SK-N-SH (cell line): ENCODE measurements at regions not wholly inside any gene's neighbourhood (a gene's known extent, or its start where the extent isn't known, plus 50 kb on each side); places are given as distances from the start of the nearest gene placed in this dataset.

Source experiments
- CTCF ChIA-PET: fragments of 300-600, 350-600 bp; formaldehyde crosslinking; extraction: SDS; loops from one replicate; lab custom pipeline; 2021; lab: Yijun Ruan, JAX
- POLR2A ChIA-PET: fragments of 350-600 bp; sonication (Branson Sonifier 250); formaldehyde crosslinking; extraction: SDS; loops from one replicate; lab custom pipeline; 2020; ENCODE audit warnings: antibody characterized with exemption, inconsistent platforms; lab: Yijun Ruan, JAX
- DNase-seq: peaks from one replicate; pipeline ENCODE4 v3.0.0; 2012
- H2AFZ ChIP-seq: fragments of 200-600 bp; sonication (generic); 2 replicates; pipeline ENCODE4 v1.8.1; 2016; ENCODE audit warnings: antibody characterized with exemption, mild to moderate bottlenecking, low read depth
- H3F3A ChIP-seq: fragments of 200-600 bp; sonication (generic); replicated peaks from 2 replicates; pipeline ENCODE3; 2016; ENCODE audit warnings: antibody characterized with exemption, mild to moderate bottlenecking; ENCODE audit not compliant: insufficient read depth
- H3K27ac ChIP-seq, 2 experiments: fragments of 200-500 bp in 1 of 2; fragments of 200-600 bp in 1 of 2; sonication (Bioruptor generic) in 1 of 2; sonication (generic), shearing (Covaris generic) in 1 of 2; 2 replicates each; pipeline versions ENCODE4 v1.5.1 to v1.6.1; 2014 to 2016; ENCODE audit warnings: low read depth in 2 of 2, inconsistent platforms in 1 of 2, low read length in 1 of 2, mild to moderate bottlenecking in 1 of 2, mixed read lengths in 1 of 2
- H3K27me3 ChIP-seq: fragments of 200-600 bp; sonication (generic), shearing (Covaris generic); 2 replicates; pipeline ENCODE4 v1.6.1; 2016; ENCODE audit warnings: mixed run types; ENCODE audit not compliant: insufficient read depth
- H3K36me3 ChIP-seq, 2 experiments: fragments of 200-500 bp in 1 of 2; fragments of 200-600 bp in 1 of 2; sonication (Bioruptor generic) in 1 of 2; sonication (generic) in 1 of 2; replicated peaks in 1 of 2; 2 replicates each; pipeline versions ENCODE3 to v1.5.1; 2014 to 2016; ENCODE audit warnings: low read length in 1 of 2, mild to moderate bottlenecking in 1 of 2; ENCODE audit not compliant: insufficient read depth in 2 of 2, control insufficient read depth in 1 of 2
- H3K4me1 ChIP-seq, 2 experiments: fragments of 200-500 bp in 1 of 2; fragments of 200-600 bp in 1 of 2; sonication (Bioruptor generic) in 1 of 2; sonication (generic), shearing (Covaris generic) in 1 of 2; 2 replicates each; pipeline versions ENCODE4 v1.5.1 to v1.6.1; 2014 to 2016; ENCODE audit warnings: low read depth in 1 of 2, low read length in 1 of 2, mixed run types in 1 of 2; ENCODE audit not compliant: insufficient read depth in 2 of 2, control insufficient read depth in 1 of 2
- H3K4me2 ChIP-seq: fragments of 200-600 bp; sonication (generic), shearing (Covaris generic); 2 replicates; pipeline ENCODE4 v1.6.1; 2017; ENCODE audit warnings: mixed run types
- H3K4me3 ChIP-seq, 2 experiments: fragments of 200-500 bp in 1 of 2; fragments of 200-600 bp in 1 of 2; sonication (Bioruptor generic) in 1 of 2; sonication (generic), shearing (Covaris generic) in 1 of 2; 2 replicates each; pipeline versions ENCODE4 v1.5.1 to v1.8.1; 2014 to 2016; ENCODE audit warnings: low read depth in 2 of 2, inconsistent platforms in 1 of 2, low read length in 1 of 2, mild to moderate bottlenecking in 1 of 2, mixed read lengths in 1 of 2, moderate library complexity in 1 of 2
- H3K79me2 ChIP-seq: fragments of 200-600 bp; sonication (generic); 2 replicates; pipeline ENCODE4 v1.8.1; 2017; ENCODE audit warnings: mild to moderate bottlenecking; ENCODE audit not compliant: insufficient read depth
- H3K9ac ChIP-seq: fragments of 200-600 bp; sonication (generic); 2 replicates; pipeline ENCODE4 v1.6.1; 2017; ENCODE audit warnings: mixed run types
- H3K9me2 ChIP-seq: fragments of 200-600 bp; sonication (generic); 2 replicates; pipeline ENCODE4 v1.6.1; 2017; ENCODE audit warnings: mixed run types
- H3K9me3 ChIP-seq: fragments of 200-600 bp; sonication (generic); 2 replicates; pipeline ENCODE4 v1.6.1; 2017; ENCODE audit warnings: mixed run types, mild to moderate bottlenecking, moderate library complexity
- H4K20me1 ChIP-seq: fragments of 200-600 bp; sonication (generic); 2 replicates; pipeline ENCODE4 v1.6.1; 2017; ENCODE audit warnings: mild to moderate bottlenecking, mixed run types; ENCODE audit not compliant: insufficient read depth
- EP300 ChIP-seq, 2 experiments: IDR thresholded peaks; 2 replicates each; pipeline versions ENCODE4 v1.4.0 to v1.6.1; 2012; ENCODE audit warnings: borderline replicate concordance in 1 of 2, low read depth in 1 of 2, low read length in 1 of 2
- FOSL2 ChIP-seq: IDR thresholded peaks from 2 replicates; pipeline ENCODE4 v1.4.0; 2012; ENCODE audit warnings: low read depth, mild to moderate bottlenecking, moderate library complexity, borderline replicate concordance
- JUND ChIP-seq: IDR thresholded peaks from 2 replicates; pipeline ENCODE4 v1.4.0; 2012
- MAX ChIP-seq: IDR thresholded peaks from 2 replicates; pipeline ENCODE4 v1.4.0; 2012; ENCODE audit warnings: low read depth
- MXI1 ChIP-seq: IDR thresholded peaks from 2 replicates; pipeline ENCODE4 v1.6.1; 2012; ENCODE audit warnings: mild to moderate bottlenecking, low read depth, low read length, improper control_type of control experiment
- POLR2AphosphoS5 ChIP-seq: IDR thresholded peaks from 2 replicates; pipeline ENCODE4 v1.6.1; 2012; ENCODE audit warnings: low read depth, low read length
- REST ChIP-seq: IDR thresholded peaks from 2 replicates; pipeline ENCODE4 v1.6.1; 2012; ENCODE audit warnings: mild to moderate bottlenecking, low read depth, low read length, moderate library complexity
- RFX5 ChIP-seq: IDR thresholded peaks from 2 replicates; pipeline ENCODE4 v1.6.1; 2012; ENCODE audit warnings: mild to moderate bottlenecking, improper control_type of control experiment, low read length
- SIN3A ChIP-seq: IDR thresholded peaks from 2 replicates; pipeline ENCODE4 v1.6.1; 2012; ENCODE audit warnings: low read depth, mild to moderate bottlenecking, low read length, moderate library complexity, borderline replicate concordance
- SMC3 ChIP-seq: IDR thresholded peaks from 2 replicates; pipeline ENCODE4 v1.6.1; 2012; ENCODE audit warnings: low read depth, low read length, improper control_type of control experiment
- TAF1 ChIP-seq: IDR thresholded peaks from 2 replicates; pipeline ENCODE4 v1.6.1; 2012; ENCODE audit warnings: low read depth, mild to moderate bottlenecking, low read length, moderate library complexity, borderline replicate concordance
- TEAD4 ChIP-seq: IDR thresholded peaks from 2 replicates; pipeline ENCODE4 v1.4.0; 2012; ENCODE audit warnings: mild to moderate bottlenecking, borderline replicate concordance; ENCODE audit not compliant: insufficient read depth
- USF1 ChIP-seq: IDR thresholded peaks from 2 replicates; pipeline ENCODE4 v1.4.0; 2012; ENCODE audit warnings: low read depth, borderline replicate concordance
- USF2 ChIP-seq: fragments of 150-350 bp; IDR thresholded peaks from 2 replicates; pipeline ENCODE4 v1.6.1; 2017; ENCODE audit warnings: antibody characterized with exemption, low read length, low read depth, borderline replicate concordance
- WGBS: methylation state at CpG from one replicate; pipeline ENCODE4 v1.1.6; 2017; ENCODE audit warnings: low lambda C conversion rate; 5-methylcytosine and 5-hydroxymethylcytosine counted together

- no peak for TF ChIP-seq REST
- TF ChIP-seq TEAD4, result no peak
- TF ChIP-seq TAF1, result no peak
- TF ChIP-seq RFX5, result no peak
- no peak for TF ChIP-seq USF2
- TF ChIP-seq JUND, result no peak
Observed at GRCh38 chr20:58145506-58146080, 82.9 kb downstream of the ANKRD60 start (continued).

- WGBS, result 79% methylated on average over 9 of the region's 9 CpGs
- no peaks in the 10 kb centered on the region for H3F3A ChIP-seq
- TF ChIP-seq EP300 (IDR thresholded peaks at IDR 0.05; ENCODE audit: borderline replicate concordance in 1 of 2, low read depth in 1 of 2, low read length in 1 of 2), result no peak
- TF ChIP-seq MXI1, result no peak
- TF ChIP-seq FOSL2, result no peak
- no peak for TF ChIP-seq JUND
- H3K36me3 ChIP-seq, result no peaks in the 10 kb centered on the region
- H3K9ac ChIP-seq, result no peak overlapping the region
- H3K4me2 ChIP-seq, result no peak overlapping the region
- no peaks in the 10 kb centered on the region for H3K9me3 ChIP-seq
- no peaks in the 10 kb centered on the region for H3K9me2 ChIP-seq
- peaks cover 0 to 17% of the 10 kb centered on the region in 2 experiments; a peak in 1 of 4 replicates for H3K4me1 ChIP-seq
- no peak overlapping the region for H2AFZ ChIP-seq
- no peak overlapping the region for H3K27ac ChIP-seq
- H3K27me3 ChIP-seq, result no peaks in the 10 kb centered on the region; the same call in 1 of the 2 replicates
- H3K79me2 ChIP-seq, result no peaks in the 10 kb centered on the region
- no peak overlapping the region for H3K4me3 ChIP-seq
- CTCF ChIA-PET, result no interaction called here
- no peak for DNase-seq
- no peaks in the 10 kb centered on the region for H4K20me1 ChIP-seq
- POLR2A ChIA-PET, result no interaction called here
Observed at GRCh38 chr20:58144096-58144495, 84.4 kb downstream of the ANKRD60 start.

GRCh38 chr20:58143531-58143930 is 84.9 kb downstream of the ANKRD60 start:
- CTCF ChIA-PET, result no interaction called here
- TF ChIP-seq REST (no peak), SMC3 (no peak), TEAD4 (no peak), USF2 (no peak), SIN3A (no peak), POLR2AphosphoS5 (no peak), MAX (no peak), USF1 (no peak)

More at GRCh38 chr20:58143531-58143930, 84.9 kb downstream of the ANKRD60 start:
- Histone ChIP-seq H3K4me2 (no peak overlapping the region), H3K9me2 (no peaks in the 10 kb centered on the region), H3F3A (no peaks in the 10 kb centered on the region), H3K36me3 (no peaks in the 10 kb centered on the region), H2AFZ (no peak overlapping the region), H3K27me3 (peaks cover 5% of the 10 kb centered on the region; the same call in 1 of the 2 replicates), H4K20me1 (no peaks in the 10 kb centered on the region), H3K79me2 (no peaks in the 10 kb centered on the region), H3K4me3 (no peak overlapping the region), H3K4me1 (peaks cover 0 to 13% of the 10 kb centered on the region in 2 experiments; a peak in 1 of 4 replicates), H3K27ac (no peak overlapping the region), H3K9ac (no peak overlapping the region), H3K9me3 (no peaks in the 10 kb centered on the region)
- DNase-seq, result no peak
- POLR2A ChIA-PET, result no interaction called here
